ENCODE measurements at regions not wholly inside any gene's neighbourhood (a gene's known extent, or its start where the extent isn't known, plus 50 kb on each side); places are given as distances from the start of the nearest gene placed in this dataset.
"Not testable (repeated sequence)": the region's sequence is repeated elsewhere in the genome, so short reads cannot be mapped to it uniquely, and the experiment has no call there.

GRCh38 chr2:58429014-58429875 lies 188.1 kb upstream of the FANCL start:
- DNase-seq (ENCODE audit: low read depth) = no peak

- DNase-seq (ENCODE audit: low read depth) = no peak
Observed at GRCh38 chr2:58428096-58429013, 187.2 kb upstream of the FANCL start.

- DNase-seq (ENCODE audit: low read depth) = no peak
Observed at GRCh38 chr2:58427572-58428095, 186.5 kb upstream of the FANCL start.

- no peak for DNase-seq (ENCODE audit: low read depth)
Observed at GRCh38 chr2:58425368-58425767, 184.2 kb upstream of the FANCL start.

GRCh38 chr2:58419983-58420382 lies 178.9 kb upstream of the FANCL start:
- DNase-seq (ENCODE audit: low read depth) = no peak

- DNase-seq (ENCODE audit: low read depth) = no peak
Observed at GRCh38 chr2:58416696-58417095, 175.6 kb upstream of the FANCL start.

GRCh38 chr2:58414506-58414905 lies 173.4 kb upstream of the FANCL start:
- DNase-seq (ENCODE audit: low read depth) = no peak

- DNase-seq (ENCODE audit: low read depth) = no peak
Observed at GRCh38 chr2:58410549-58410948, 169.4 kb upstream of the FANCL start.

- DNase-seq (ENCODE audit: low read depth) = no peak
Observed at GRCh38 chr2:58407487-58407886, 166.4 kb upstream of the FANCL start.

- no peak for DNase-seq (ENCODE audit: low read depth)
Observed at GRCh38 chr2:58405341-58405740, 164.2 kb upstream of the FANCL start.

- DNase-seq (ENCODE audit: low read depth) = no peak
Observed at GRCh38 chr2:58401936-58402335, 160.8 kb upstream of the FANCL start.

- DNase-seq (ENCODE audit: low read depth) = no peak
Observed at GRCh38 chr2:58398406-58398805, 157.3 kb upstream of the FANCL start.

GRCh38 chr2:58387701-58388100 lies 146.6 kb upstream of the FANCL start:
- DNase-seq (ENCODE audit: low read depth) = no peak

- not testable (repeated sequence) for DNase-seq (ENCODE audit: low read depth)
Observed at GRCh38 chr2:58386904-58387303, 145.8 kb upstream of the FANCL start.

- no peak for DNase-seq (ENCODE audit: low read depth)
Observed at GRCh38 chr2:58378152-58378551, 137.0 kb upstream of the FANCL start.

GRCh38 chr2:58377181-58377580 lies 136.1 kb upstream of the FANCL start:
- no peak for DNase-seq (ENCODE audit: low read depth)

- DNase-seq (ENCODE audit: low read depth) = no peak
Observed at GRCh38 chr2:58376592-58376991, 135.5 kb upstream of the FANCL start.

- DNase-seq (ENCODE audit: low read depth) = no peak
Observed at GRCh38 chr2:58369594-58369993, 128.5 kb upstream of the FANCL start.

GRCh38 chr2:58364098-58364497 lies 123.0 kb upstream of the FANCL start:
- no peak for DNase-seq (ENCODE audit: low read depth)

GRCh38 chr2:58358026-58358425 lies 116.9 kb upstream of the FANCL start:
- DNase-seq (ENCODE audit: low read depth) = no peak

GRCh38 chr2:58357521-58357920 lies 116.4 kb upstream of the FANCL start:
- no peak for DNase-seq (ENCODE audit: low read depth)

- no peak for DNase-seq (ENCODE audit: low read depth)
Observed at GRCh38 chr2:58354230-58354629, 113.1 kb upstream of the FANCL start.

GRCh38 chr2:58350484-58350883 lies 109.4 kb upstream of the FANCL start:
- no peak for DNase-seq (ENCODE audit: low read depth)

All from activated T-cell treated with anti-CD3 and anti-CD28 coated beads for 24 hours (primary cell).